Liver (tissue), 3 donors: ENCODE measurements at regions not wholly inside any gene's neighbourhood (a gene's known extent, or its start where the extent isn't known, plus 50 kb on each side); places are given as distances from the start of the nearest gene placed in this dataset.

Source experiments
- CTCF ChIP-seq: fragments of 150-350 bp; IDR thresholded peaks from 2 replicates; pipeline ENCODE4 v1.5.1; 2017; ENCODE audit warnings: improper control_type of control experiment, low read depth, low read length; ENCODE audit not compliant: missing input control
- EGR1 ChIP-seq, 2 donors: IDR thresholded peaks; 2 replicates each; pipeline ENCODE4 v1.6.1; 2016 to 2018; ENCODE audit warnings: antibody characterized with exemption in 2 of 2, low read depth in 2 of 2
- HNF4G ChIP-seq: IDR thresholded peaks from 2 replicates; pipeline ENCODE4 v1.6.1; 2016; ENCODE audit warnings: antibody characterized with exemption
- JUND ChIP-seq, 2 donors: IDR thresholded peaks; 2 replicates each; pipeline ENCODE4 v1.6.1; 2016; ENCODE audit warnings: antibody characterized with exemption in 2 of 2
- MAX ChIP-seq: IDR thresholded peaks from 2 replicates; pipeline ENCODE4 v1.6.1; 2016; ENCODE audit warnings: antibody characterized with exemption
- RAD21 ChIP-seq, 2 donors: IDR thresholded peaks; 2 replicates each; pipeline ENCODE4 v1.6.1; 2016; ENCODE audit warnings: antibody characterized with exemption in 2 of 2, mild to moderate bottlenecking in 2 of 2
- REST ChIP-seq: IDR thresholded peaks from 2 replicates; pipeline ENCODE4 v1.6.1; 2016; ENCODE audit warnings: antibody characterized with exemption, mild to moderate bottlenecking
- SP1 ChIP-seq: IDR thresholded peaks from 2 replicates; pipeline ENCODE4 v1.6.1; 2018; ENCODE audit warnings: antibody characterized with exemption, mild to moderate bottlenecking
- YY1 ChIP-seq: IDR thresholded peaks from 2 replicates; pipeline ENCODE4 v1.6.1; 2016; ENCODE audit warnings: antibody characterized with exemption, mild to moderate bottlenecking
- ZBTB33 ChIP-seq: IDR thresholded peaks from 2 replicates; pipeline ENCODE4 v1.6.1; 2016; ENCODE audit warnings: antibody characterized with exemption
- donor health status: healthy.
- donor health status: healthy.

GRCh38 chr7:23981314-23981713 is 271.3 kb downstream of the STK31 start:
- no peak for TF ChIP-seq CTCF
- no peak for TF ChIP-seq EGR1 (IDR thresholded peaks at IDR 0.05; ENCODE audit: low read depth in 2 of 2)
- TF ChIP-seq HNF4G, result no peak
- no peak for TF ChIP-seq REST
- TF ChIP-seq YY1, result no peak
- TF ChIP-seq RAD21 (IDR thresholded peaks at IDR 0.05), result no peak
- TF ChIP-seq JUND (IDR thresholded peaks at IDR 0.05), result no peak
- TF ChIP-seq SP1, result no peak
- TF ChIP-seq MAX, result no peak
- no peak for TF ChIP-seq ZBTB33
